ENCODE measurements at regions not wholly inside any gene's neighbourhood (a gene's known extent, or its start where the extent isn't known, plus 50 kb on each side); places are given as distances from the start of the nearest gene placed in this dataset.

DNA sequence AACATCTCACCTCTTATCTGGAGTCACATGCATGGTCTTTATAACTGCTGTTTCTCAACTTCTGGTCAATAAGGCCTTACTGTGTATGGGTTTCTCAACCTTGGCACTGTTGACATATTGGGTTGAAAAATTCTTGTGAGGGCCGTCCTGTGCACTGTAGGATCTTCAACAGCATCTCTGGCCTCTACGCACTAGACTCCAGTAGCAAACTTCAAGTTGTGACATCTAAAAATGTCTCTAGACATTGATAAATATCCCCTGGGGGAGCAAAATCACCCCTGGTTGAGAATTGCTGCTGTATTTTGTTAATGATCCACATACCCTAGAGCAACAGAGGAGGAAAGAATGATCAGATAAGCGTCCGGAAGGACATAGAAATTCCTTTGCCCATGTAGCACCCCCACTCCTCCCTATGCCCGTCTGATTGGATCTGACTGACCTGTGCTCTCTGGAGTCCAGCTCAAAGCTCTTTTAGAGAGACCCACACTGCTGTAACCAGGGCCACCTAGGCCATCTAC lies 423.5 kb upstream of the ZMIZ1 start:
- DNase-seq, result no peak
- Mint-ChIP-seq H3K27ac (ENCODE audit: unreplicated experiment) (no peak overlapping the region), H3K4me3 (ENCODE audit: unreplicated experiment) (no peak overlapping the region), H3K4me1 (ENCODE audit: low read depth, unreplicated experiment) (peaks cover 5% of the 10 kb centered on the region), H3K9me3 (ENCODE audit: unreplicated experiment) (no peaks in the 10 kb centered on the region), H3K27me3 (ENCODE audit: unreplicated experiment) (peaks cover 3% of the 10 kb centered on the region), H3K36me3 (ENCODE audit: unreplicated experiment) (peaks cover 11% of the 10 kb centered on the region)
- TF ChIP-seq CTCF (IDR thresholded peaks at IDR 0.05; ENCODE audit: partially characterized antibody, unreplicated experiment), result no peak

DNA sequence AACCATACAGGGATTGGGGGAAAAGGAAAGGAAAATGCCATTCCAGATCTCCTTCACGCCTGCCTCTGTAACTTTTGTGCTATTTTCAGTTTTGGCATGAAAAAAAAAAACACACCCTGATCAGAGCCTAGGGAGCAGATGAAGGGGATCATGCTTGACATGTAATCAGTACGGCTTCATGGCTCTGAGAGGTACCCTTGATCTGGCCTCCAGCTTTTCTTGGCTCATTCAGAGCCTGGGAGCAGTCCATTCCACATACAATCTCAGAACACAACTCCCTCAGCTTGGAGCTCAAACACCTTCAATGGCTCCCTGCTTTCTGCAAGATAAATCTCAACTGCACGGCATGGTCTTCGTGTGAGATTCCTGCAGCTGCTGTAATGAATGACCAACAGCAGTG lies 422.8 kb upstream of the ZMIZ1 start:
- no peak for TF ChIP-seq CTCF (IDR thresholded peaks at IDR 0.05; ENCODE audit: partially characterized antibody, unreplicated experiment)
- peaks cover 3% of the 10 kb centered on the region for H3K27me3 Mint-ChIP-seq (ENCODE audit: unreplicated experiment)
- no peak overlapping the region for H3K27ac Mint-ChIP-seq (ENCODE audit: unreplicated experiment)
- H3K9me3 Mint-ChIP-seq (ENCODE audit: unreplicated experiment), result no peaks in the 10 kb centered on the region
- H3K4me3 Mint-ChIP-seq (ENCODE audit: unreplicated experiment), result no peak overlapping the region
- H3K36me3 Mint-ChIP-seq (ENCODE audit: unreplicated experiment), result peaks cover 11% of the 10 kb centered on the region
- no peak for DNase-seq
- H3K4me1 Mint-ChIP-seq (ENCODE audit: low read depth, unreplicated experiment), result peaks cover 5% of the 10 kb centered on the region

DNA sequence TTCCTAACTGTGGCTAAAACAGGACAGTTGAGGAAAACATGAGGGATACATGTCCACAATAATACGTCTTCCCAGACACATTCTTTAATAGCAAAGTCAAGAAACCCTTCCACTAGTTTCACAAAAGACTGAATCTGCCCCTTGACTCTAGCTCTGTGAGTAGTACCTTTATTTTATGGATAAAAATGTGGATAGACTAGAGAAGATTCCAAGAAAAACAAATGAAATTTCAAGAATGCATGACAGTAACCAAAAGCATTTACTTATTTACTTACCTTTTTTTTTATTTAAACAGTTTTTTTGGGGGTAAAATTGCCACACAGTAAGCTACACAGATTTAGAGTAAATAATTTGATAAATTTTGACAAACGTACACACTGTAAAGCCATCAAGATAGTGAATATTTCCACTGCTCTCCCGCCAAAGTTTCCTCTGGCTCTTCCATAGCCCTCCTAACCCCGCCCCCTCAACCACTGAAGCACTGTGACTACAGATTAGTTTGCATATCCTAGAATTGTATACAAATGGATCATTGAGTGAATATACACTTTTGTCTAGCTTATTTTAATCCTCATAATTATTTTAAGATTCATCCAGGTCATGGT lies 420.4 kb upstream of the ZMIZ1 start:
- H3K4me3 Mint-ChIP-seq (ENCODE audit: unreplicated experiment), result no peak overlapping the region
- H3K36me3 Mint-ChIP-seq (ENCODE audit: unreplicated experiment), result peaks cover 11% of the 10 kb centered on the region
- TF ChIP-seq CTCF (IDR thresholded peaks at IDR 0.05; ENCODE audit: partially characterized antibody, unreplicated experiment), result no peak
- no peaks in the 10 kb centered on the region for H3K4me1 Mint-ChIP-seq (ENCODE audit: low read depth, unreplicated experiment)
- no peak for DNase-seq
- H3K27me3 Mint-ChIP-seq (ENCODE audit: unreplicated experiment), result no peaks in the 10 kb centered on the region
- no peak overlapping the region for H3K27ac Mint-ChIP-seq (ENCODE audit: unreplicated experiment)
- H3K9me3 Mint-ChIP-seq (ENCODE audit: unreplicated experiment), result no peaks in the 10 kb centered on the region

DNA sequence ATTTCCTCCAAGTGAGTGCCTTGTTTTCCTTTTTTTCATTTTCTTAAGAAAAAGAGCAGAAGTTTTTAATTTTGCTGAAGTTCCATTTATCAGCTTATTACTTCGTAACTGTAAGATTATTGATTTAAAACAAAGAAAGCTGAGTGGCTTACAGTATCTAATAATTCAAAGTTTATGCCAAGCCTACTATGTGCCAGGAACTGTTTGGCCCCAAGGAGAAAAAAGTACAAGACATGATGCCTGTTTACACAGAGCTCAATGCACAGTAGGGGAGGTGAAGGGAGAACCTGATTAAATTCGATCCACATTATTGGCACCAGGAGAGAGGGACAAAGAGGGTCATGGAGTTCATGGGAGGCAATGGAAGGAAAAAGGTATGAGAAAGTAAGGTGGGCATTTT lies 419.3 kb upstream of the ZMIZ1 start:
- no peak overlapping the region for H3K4me3 Mint-ChIP-seq (ENCODE audit: unreplicated experiment)
- peaks cover 3% of the 10 kb centered on the region for H3K27me3 Mint-ChIP-seq (ENCODE audit: unreplicated experiment)
- peaks cover 3% of the 10 kb centered on the region for H3K9me3 Mint-ChIP-seq (ENCODE audit: unreplicated experiment)
- DNase-seq, result no peak
- TF ChIP-seq CTCF (IDR thresholded peaks at IDR 0.05; ENCODE audit: partially characterized antibody, unreplicated experiment), result no peak
- H3K27ac Mint-ChIP-seq (ENCODE audit: unreplicated experiment), result no peak overlapping the region
- peaks cover 11% of the 10 kb centered on the region for H3K36me3 Mint-ChIP-seq (ENCODE audit: unreplicated experiment)
- no peaks in the 10 kb centered on the region for H3K4me1 Mint-ChIP-seq (ENCODE audit: low read depth, unreplicated experiment)

DNA sequence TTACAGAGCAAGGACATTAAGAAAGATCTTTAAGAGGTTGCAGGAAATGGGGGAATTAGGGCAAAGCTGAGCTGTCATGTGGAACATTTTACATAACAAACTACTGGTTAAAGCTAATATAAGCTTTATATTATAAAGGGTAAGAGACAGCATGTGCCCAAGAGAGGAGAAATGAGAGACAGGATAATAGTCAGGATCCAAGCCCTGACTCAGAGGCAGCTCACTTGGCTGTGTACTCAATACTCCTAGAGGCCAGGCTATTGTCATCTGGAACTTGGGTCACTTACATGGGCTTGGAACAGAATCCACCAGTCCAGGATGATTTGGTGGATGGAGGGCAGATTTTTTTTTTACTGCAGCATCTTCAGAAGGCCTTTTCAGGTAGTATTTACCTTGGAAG lies 418.6 kb upstream of the ZMIZ1 start:
- DNase-seq, result no peak
- no peaks in the 10 kb centered on the region for H3K4me1 Mint-ChIP-seq (ENCODE audit: low read depth, unreplicated experiment)
- no peak overlapping the region for H3K27ac Mint-ChIP-seq (ENCODE audit: unreplicated experiment)
- H3K36me3 Mint-ChIP-seq (ENCODE audit: unreplicated experiment), result peaks cover 4% of the 10 kb centered on the region
- H3K27me3 Mint-ChIP-seq (ENCODE audit: unreplicated experiment), result peaks cover 3% of the 10 kb centered on the region
- TF ChIP-seq CTCF (IDR thresholded peaks at IDR 0.05; ENCODE audit: partially characterized antibody, unreplicated experiment), result no peak
- H3K4me3 Mint-ChIP-seq (ENCODE audit: unreplicated experiment), result no peak overlapping the region
- peaks cover 6% of the 10 kb centered on the region for H3K9me3 Mint-ChIP-seq (ENCODE audit: unreplicated experiment)
